Upper lobe of left lung (tissue), 4 donors: ENCODE measurements at regions not wholly inside any gene's neighbourhood (a gene's known extent, or its start where the extent isn't known, plus 50 kb on each side); places are given as distances from the start of the nearest gene placed in this dataset.

Source experiments
- EP300 ChIP-seq, 4 donors: sonication (generic); formaldehyde crosslinking; IDR thresholded peaks; one replicate each; pipeline ENCODE4 v1.5.1; 2017; ENCODE audit warnings: antibody characterized with exemption in 4 of 4, control low read depth in 2 of 4
- POLR2A ChIP-seq, 4 donors: fragments of 450-650 bp; IDR thresholded peaks; one replicate each; pipeline ENCODE4 v1.5.1; 2016 to 2017; ENCODE audit warnings: antibody characterized with exemption in 4 of 4, mild to moderate bottlenecking in 2 of 4
- POLR2AphosphoS5 ChIP-seq, 2 donors: sonication (generic); formaldehyde crosslinking; IDR thresholded peaks; one replicate each; pipeline ENCODE4 v1.5.1; 2017; ENCODE audit warnings: antibody characterized with exemption in 2 of 2
- TF ChIP-seq, protein P1 (sequence below), 6 experiments: fragments of 450-650 bp in 4 of 6; fragments of 200-600 bp in 2 of 6; sonication (generic) in 2 of 6; IDR thresholded peaks; one replicate each; pipeline ENCODE4 v1.5.1; 2016 to 2019; ENCODE audit warnings: antibody characterized with exemption in 6 of 6

DNA sequence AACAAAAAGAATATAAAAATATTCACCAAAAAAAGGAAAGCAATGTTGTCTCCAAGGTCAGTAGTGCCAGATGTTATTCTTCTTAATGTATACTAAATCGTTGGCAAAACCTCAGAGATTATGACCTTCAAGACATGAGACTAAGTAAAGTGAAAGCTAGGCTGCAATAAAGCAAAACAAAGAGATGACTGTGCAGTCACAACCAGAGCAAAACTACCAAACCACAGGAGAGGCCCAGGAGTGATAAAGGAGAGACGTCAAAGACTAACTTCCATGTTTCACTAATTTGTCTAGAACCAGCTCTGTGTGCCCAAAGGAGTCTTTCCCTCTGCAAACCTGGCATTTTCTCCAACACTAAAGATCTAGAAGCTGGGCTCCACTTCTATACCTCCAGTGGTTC lies 155.9 kb upstream of the POU3F2 start:
- TF ChIP-seq, protein P1, sequence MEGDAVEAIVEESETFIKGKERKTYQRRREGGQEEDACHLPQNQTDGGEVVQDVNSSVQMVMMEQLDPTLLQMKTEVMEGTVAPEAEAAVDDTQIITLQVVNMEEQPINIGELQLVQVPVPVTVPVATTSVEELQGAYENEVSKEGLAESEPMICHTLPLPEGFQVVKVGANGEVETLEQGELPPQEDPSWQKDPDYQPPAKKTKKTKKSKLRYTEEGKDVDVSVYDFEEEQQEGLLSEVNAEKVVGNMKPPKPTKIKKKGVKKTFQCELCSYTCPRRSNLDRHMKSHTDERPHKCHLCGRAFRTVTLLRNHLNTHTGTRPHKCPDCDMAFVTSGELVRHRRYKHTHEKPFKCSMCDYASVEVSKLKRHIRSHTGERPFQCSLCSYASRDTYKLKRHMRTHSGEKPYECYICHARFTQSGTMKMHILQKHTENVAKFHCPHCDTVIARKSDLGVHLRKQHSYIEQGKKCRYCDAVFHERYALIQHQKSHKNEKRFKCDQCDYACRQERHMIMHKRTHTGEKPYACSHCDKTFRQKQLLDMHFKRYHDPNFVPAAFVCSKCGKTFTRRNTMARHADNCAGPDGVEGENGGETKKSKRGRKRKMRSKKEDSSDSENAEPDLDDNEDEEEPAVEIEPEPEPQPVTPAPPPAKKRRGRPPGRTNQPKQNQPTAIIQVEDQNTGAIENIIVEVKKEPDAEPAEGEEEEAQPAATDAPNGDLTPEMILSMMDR (IDR thresholded peaks at IDR 0.05) = no peak
- no peak for TF ChIP-seq POLR2A (IDR thresholded peaks at IDR 0.05)
- no peak for TF ChIP-seq POLR2AphosphoS5 (IDR thresholded peaks at IDR 0.05)
- no peak for TF ChIP-seq EP300 (IDR thresholded peaks at IDR 0.05)
